HAP-1 (cell line): ENCODE measurements at regions not wholly inside any gene's neighbourhood (a gene's known extent, or its start where the extent isn't known, plus 50 kb on each side); places are given as distances from the start of the nearest gene placed in this dataset.

Experiments
- DNase-seq, 2 experiments: peaks; one replicate each; pipeline ENCODE4 v3.0.0-alpha.2; 2016 to 2020; ENCODE audit warnings: low spot score in 2 of 2
- H3K27me3 ChIP-seq: fragments of 250-450 bp; sonication (Bioruptor Pico); 2 replicates; pipeline ENCODE4 v1.5.1; 2020; ENCODE audit warnings: low read depth, mild to moderate bottlenecking, moderate library complexity
- H3K36me3 ChIP-seq: fragments of 250-450 bp; sonication (Bioruptor Pico); replicated peaks from 2 replicates; pipeline ENCODE4 v1.5.1; 2020; ENCODE audit warnings: mild to moderate bottlenecking
- H3K4me1 ChIP-seq: fragments of 250-450 bp; sonication (Bioruptor Pico); 2 replicates; pipeline ENCODE4 v1.5.1; 2020; ENCODE audit warnings: mild to moderate bottlenecking
- H3K4me3 ChIP-seq: fragments of 250-450 bp; sonication (Bioruptor Pico); 2 replicates; pipeline ENCODE4 v1.5.1; 2020; ENCODE audit warnings: mild to moderate bottlenecking, moderate library complexity
- H3K9me3 ChIP-seq: fragments of 250-450 bp; sonication (Bioruptor Pico); 2 replicates; pipeline ENCODE4 v1.5.1; 2020; ENCODE audit warnings: mild to moderate bottlenecking, moderate library complexity
- in situ Hi-C: fragments of 300-500 bp; cut with MboI; formaldehyde crosslinking; loops from 3 replicates; pipeline ENCODE4 v1.14.3; 2020; ENCODE audit warnings: low sequenced_read_pairs, inconsistent platforms, mixed read lengths

DNA sequence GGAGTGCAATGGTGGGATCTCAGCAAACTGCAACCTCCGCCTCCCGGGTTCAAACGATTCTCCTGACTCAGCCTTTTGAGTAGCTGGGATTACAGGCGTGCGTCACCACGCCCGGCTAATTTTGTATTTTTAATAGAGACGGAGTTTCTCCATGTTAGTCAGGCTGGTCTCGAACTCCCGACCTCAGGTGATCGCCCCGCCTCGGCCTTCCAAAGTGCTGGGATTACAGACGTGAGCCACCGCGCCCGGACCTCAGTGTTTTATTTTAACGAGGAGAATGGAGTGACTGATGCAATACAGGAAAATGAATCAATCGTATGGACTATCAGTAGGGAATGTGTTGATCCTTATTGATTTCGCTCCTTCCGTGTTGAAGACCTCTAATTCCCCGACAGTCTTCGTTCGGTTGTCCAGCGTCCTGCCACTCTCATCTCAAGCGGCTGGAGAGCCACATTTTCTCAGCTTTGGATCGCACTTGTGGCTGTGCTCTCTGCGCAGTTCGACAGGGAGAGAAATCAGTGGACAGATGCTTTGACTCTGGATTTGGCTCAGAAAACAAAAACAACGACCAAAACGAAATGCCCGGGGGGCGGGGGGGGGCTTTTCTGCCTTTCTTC, 166.2 kb downstream of the TRIM27 start:
- Histone ChIP-seq H3K9me3 (no peaks in the 10 kb centered on the region), H3K27me3 (no peaks in the 10 kb centered on the region), H3K4me1 (peaks cover 17% of the 10 kb centered on the region), H3K36me3 (no peaks in the 10 kb centered on the region), H3K4me3 (peak overlapping the region; percentile 35)
- in situ Hi-C loops = no loop called here
- DNase-seq = peak in 1 of 2 experiments; percentile 49

GRCh38 chr6:28758046-28758817, 165.6 kb downstream of the TRIM27 start:
- Histone ChIP-seq H3K9me3 (no peaks in the 10 kb centered on the region), H3K4me1 (peaks cover 12% of the 10 kb centered on the region), H3K36me3 (no peaks in the 10 kb centered on the region), H3K4me3 (peak overlapping the region; percentile 35), H3K27me3 (no peaks in the 10 kb centered on the region)
- in situ Hi-C loops = no loop called here
- peak; percentile 85 to 87 for DNase-seq

DNA sequence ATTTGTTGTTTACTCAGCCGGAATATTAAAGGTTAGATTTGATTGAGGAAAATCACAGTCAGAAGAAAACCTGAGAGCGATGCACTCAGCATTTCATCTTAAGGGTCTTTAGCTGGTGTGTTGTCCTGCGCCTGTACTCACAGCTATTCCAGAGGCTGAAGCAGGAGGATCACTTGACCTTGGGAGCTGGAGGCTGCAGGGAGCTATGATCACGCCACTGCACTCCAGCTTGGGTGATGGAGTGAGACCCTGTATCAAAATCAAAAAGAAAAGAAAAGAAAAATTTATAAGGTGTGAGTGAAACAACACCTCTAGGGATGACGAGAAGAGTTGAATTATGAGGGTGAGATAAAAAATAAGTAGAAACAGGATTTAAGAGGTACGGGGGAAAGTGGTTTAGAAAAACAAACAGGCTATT, 165.0 kb downstream of the TRIM27 start:
- Histone ChIP-seq H3K4me1 (peaks cover 12% of the 10 kb centered on the region), H3K36me3 (no peaks in the 10 kb centered on the region), H3K27me3 (no peaks in the 10 kb centered on the region), H3K9me3 (no peaks in the 10 kb centered on the region), H3K4me3 (peak overlapping the region; percentile 35)
- in situ Hi-C loops = no loop called here
- no peak for DNase-seq

GRCh38 chr6:28764014-28764723, 159.6 kb downstream of the TRIM27 start:
- Histone ChIP-seq H3K36me3 (no peaks in the 10 kb centered on the region), H3K27me3 (no peaks in the 10 kb centered on the region), H3K4me1 (peaks cover 7% of the 10 kb centered on the region), H3K9me3 (no peaks in the 10 kb centered on the region), H3K4me3 (no peak overlapping the region)
- in situ Hi-C loops = no loop called here
- DNase-seq = no peak

DNA sequence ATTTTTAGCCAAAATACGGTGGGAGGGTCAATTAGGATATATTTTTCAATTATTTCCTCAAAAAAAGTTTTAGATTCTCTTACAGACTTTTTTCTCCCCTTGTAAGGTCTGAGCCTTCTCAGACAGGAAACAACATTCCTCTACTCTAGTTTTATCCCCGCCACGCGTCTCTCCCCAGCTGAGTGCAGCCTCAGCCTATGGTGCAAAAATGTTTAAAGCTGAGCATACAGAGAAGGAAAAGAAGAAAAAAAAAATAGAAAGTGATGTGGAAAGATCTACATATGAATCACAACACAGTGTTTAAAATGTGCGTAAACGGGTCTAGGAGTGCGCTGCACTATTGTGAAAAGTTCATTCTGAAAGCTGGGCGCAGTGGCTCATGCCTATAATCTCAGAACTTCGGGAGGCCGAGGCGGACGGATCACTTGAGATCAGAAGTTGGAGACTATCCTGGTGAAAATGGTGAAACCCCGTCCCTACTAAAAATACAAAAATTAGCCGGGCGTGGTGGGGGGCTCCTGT, 159.0 kb downstream of the TRIM27 start:
- Histone ChIP-seq H3K4me3 (no peak overlapping the region), H3K4me1 (peaks cover 6% of the 10 kb centered on the region), H3K36me3 (no peaks in the 10 kb centered on the region), H3K27me3 (no peaks in the 10 kb centered on the region), H3K9me3 (no peaks in the 10 kb centered on the region)
- no peak for DNase-seq
- in situ Hi-C loops = no loop called here

- Histone ChIP-seq H3K36me3 (no peaks in the 10 kb centered on the region), H3K4me1 (peaks cover 6% of the 10 kb centered on the region), H3K4me3 (no peak overlapping the region), H3K27me3 (no peaks in the 10 kb centered on the region), H3K9me3 (no peaks in the 10 kb centered on the region)
- DNase-seq = no peak
- in situ Hi-C loops = no loop called here
These were observed 157.8 kb downstream of the TRIM27 start for GRCh38 chr6:28765978-28766351.

- H3K9me3 ChIP-seq = no peaks in the 10 kb centered on the region
- H3K4me1 ChIP-seq = peaks cover 6% of the 10 kb centered on the region
- in situ Hi-C loops = no loop called here
- peak in 1 of 2 experiments; percentile 57 for DNase-seq
- no peaks in the 10 kb centered on the region for H3K27me3 ChIP-seq
- no peaks in the 10 kb centered on the region for H3K36me3 ChIP-seq
- no peak overlapping the region for H3K4me3 ChIP-seq
These were observed 157.4 kb downstream of the TRIM27 start for GRCh38 chr6:28766426-28766825.

DNA sequence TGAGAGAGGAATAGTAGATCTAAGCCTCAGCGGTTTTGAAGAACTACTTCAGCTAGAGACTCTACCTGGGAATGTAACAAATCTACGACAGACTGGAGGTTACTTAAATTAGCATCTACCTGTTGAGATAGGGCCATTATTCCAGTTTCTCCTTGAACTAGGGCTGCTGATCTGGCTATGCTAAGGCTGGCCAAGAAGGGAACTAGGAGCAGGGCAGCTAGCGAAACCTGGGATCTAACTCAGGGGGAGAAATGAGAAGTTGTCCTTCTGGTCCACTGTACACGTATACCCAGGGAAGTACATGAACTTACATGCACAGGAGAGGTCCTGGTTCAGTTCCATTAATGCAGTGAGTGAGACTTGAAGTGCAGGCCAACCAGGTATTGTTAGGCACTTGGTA, 156.7 kb downstream of the TRIM27 start:
- in situ Hi-C loops = no loop called here
- Histone ChIP-seq H3K4me1 (peaks cover 6% of the 10 kb centered on the region), H3K27me3 (no peaks in the 10 kb centered on the region), H3K9me3 (no peaks in the 10 kb centered on the region), H3K4me3 (no peak overlapping the region), H3K36me3 (no peaks in the 10 kb centered on the region)
- no peak for DNase-seq

- Histone ChIP-seq H3K4me1 (peaks cover 6% of the 10 kb centered on the region), H3K27me3 (no peaks in the 10 kb centered on the region), H3K9me3 (no peaks in the 10 kb centered on the region), H3K36me3 (no peaks in the 10 kb centered on the region), H3K4me3 (no peak overlapping the region)
- DNase-seq = no peak
- in situ Hi-C loops = no loop called here
These were observed 156.1 kb downstream of the TRIM27 start for GRCh38 chr6:28767691-28768090.

- H3K27me3 ChIP-seq = no peaks in the 10 kb centered on the region
- in situ Hi-C loops = no loop called here
These were observed 155.4 kb downstream of the TRIM27 start for GRCh38 chr6:28768187-28768913.

GRCh38 chr6:28769626-28770402, 154.0 kb downstream of the TRIM27 start:
- H3K4me3 ChIP-seq = no peak overlapping the region
- in situ Hi-C loops = no loop called here
- peaks cover 6% of the 10 kb centered on the region for H3K4me1 ChIP-seq
- H3K9me3 ChIP-seq = no peaks in the 10 kb centered on the region
- no peaks in the 10 kb centered on the region for H3K27me3 ChIP-seq
- peak in 1 of 2 experiments; percentile 43 for DNase-seq
- H3K36me3 ChIP-seq = no peaks in the 10 kb centered on the region

More at GRCh38 chr6:28768187-28768913, 155.4 kb downstream of the TRIM27 start:
- no peaks in the 10 kb centered on the region for H3K36me3 ChIP-seq
- peaks cover 6% of the 10 kb centered on the region for H3K4me1 ChIP-seq
- H3K9me3 ChIP-seq = no peaks in the 10 kb centered on the region
- no peak for DNase-seq
- no peak overlapping the region for H3K4me3 ChIP-seq

GRCh38 chr6:28770732-28771131, 153.1 kb downstream of the TRIM27 start:
- in situ Hi-C loops = no loop called here
- Histone ChIP-seq H3K9me3 (no peaks in the 10 kb centered on the region), H3K27me3 (no peaks in the 10 kb centered on the region), H3K4me1 (peaks cover 6% of the 10 kb centered on the region), H3K36me3 (no peaks in the 10 kb centered on the region), H3K4me3 (no peak overlapping the region)
- no peak for DNase-seq
